Stimulated activated CD8-positive, alpha-beta memory T cell treated with anti-CD3 and anti-CD28 coated beads, Interleukin-15, amount 100 ng/mL, for 24 hours (primary cell): ENCODE measurements at regions not wholly inside any gene's neighbourhood (a gene's known extent, or its start where the extent isn't known, plus 50 kb on each side); places are given as distances from the start of the nearest gene placed in this dataset.
"Not testable (repeated sequence)": the region's sequence is repeated elsewhere in the genome, so short reads cannot be mapped to it uniquely, and the experiment has no call there.

ENCODE experiments used
- DNase-seq: peaks from one replicate; pipeline ENCODE4 v3.0.0-alpha.2; 2020; ENCODE audit warnings: low read depth

DNA sequence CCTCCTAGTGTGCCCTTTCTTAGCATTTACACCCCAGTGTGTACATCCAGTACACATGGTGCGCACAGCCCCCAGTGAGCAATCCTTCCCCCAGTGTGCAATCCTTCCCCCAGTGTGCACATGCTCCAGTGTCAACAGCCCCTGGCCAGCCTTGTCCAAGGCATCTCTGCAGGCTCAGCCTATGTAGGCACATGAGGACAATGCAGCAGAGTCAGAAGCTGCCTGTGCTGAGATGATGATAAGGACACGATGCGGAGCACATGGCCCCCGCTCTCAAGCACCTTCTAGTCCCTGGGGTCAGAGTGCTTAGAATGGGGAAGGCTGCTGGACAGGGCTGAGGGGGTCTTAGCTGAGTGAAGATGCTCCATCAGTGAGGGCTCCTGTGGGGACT, 69.8 kb downstream of the GADD45G start:
- DNase-seq = no peak

DNA sequence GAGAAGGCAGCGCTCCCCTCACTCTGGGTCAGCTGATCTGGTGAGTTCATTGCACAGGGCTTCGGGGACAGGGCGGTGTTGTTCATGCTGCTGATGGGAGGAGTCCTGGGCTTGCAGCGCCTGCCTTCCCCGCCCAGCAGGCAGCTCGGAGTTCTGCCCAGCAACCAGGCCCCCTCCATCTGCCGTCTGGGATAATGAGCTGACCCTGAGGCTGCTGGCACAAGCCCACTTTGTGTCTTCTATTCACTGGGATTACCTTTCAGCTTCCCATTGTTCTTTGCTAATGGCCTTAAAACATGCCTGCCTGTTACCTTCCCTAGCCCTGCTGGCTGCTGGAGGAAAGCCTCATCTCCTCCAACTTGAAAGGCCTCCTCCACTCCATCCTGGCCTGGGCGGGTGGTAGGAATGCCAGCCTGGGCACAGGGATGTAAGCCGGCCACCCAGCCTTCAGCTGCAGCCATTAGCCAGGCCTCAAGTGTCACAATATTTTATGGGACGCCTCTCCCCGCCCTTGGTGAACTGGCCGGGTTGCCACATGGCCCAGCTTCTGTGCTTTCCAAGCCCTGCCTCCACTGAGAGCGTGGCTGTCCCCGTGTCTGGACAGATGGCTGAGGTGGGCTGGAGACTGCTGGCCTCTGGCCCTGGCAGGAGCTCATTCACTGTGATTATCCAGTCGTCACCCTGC, 70.4 kb downstream of the GADD45G start:
- no peak for DNase-seq

DNA sequence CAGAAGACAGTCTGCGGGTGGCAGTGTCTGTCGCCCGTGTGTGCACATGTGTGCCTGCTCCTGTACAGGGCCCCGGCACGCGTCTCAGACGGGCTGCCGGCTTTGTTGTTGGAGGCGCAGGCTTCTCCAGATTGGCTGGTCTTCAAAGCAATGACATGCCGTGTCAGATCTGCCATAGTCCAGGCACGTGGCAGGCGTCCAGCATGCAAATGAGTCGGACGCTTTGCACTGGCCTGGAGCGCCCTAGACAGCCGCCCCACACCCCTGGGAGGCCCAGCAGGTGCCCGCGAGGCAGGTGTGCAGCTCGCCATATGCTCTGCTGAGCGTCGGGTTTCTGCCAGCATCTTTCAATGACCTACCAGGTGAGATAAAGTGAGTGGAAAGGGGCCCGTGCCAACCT, 71.5 kb downstream of the GADD45G start:
- no peak for DNase-seq

DNA sequence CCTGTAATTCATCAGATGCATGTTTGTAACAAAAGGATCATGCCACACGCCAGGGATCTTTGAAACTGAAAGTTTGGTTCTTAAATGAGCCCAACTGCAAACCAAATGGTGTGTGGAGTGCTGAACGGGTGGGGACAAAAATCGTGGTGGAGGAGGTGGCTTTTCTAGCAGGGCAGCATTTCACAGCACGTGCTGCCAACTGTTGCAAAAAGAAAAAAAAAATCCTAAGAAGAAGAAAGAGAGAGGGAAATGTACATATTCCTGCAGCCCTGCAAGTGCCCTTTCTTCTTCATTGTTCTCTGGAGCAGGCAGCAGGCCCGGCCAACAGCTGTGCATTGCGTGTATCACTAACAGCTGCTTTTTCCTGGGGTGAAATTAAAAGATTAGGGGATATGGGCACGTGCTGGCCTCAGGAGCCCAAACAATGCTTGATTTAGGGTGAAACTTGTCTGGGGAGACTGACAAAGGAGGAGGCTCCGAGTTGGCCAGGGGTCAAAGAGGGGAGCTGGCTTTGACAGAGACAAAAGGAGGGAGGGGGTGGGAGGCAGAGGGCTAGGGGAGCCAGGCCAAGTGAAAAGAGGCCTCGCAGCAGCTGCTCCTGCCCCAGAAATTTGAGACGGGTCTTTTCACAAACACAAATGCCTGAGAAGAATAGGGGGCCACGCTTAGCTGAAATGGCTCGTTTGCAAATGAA, 73.0 kb downstream of the GADD45G start:
- DNase-seq = no peak

DNA sequence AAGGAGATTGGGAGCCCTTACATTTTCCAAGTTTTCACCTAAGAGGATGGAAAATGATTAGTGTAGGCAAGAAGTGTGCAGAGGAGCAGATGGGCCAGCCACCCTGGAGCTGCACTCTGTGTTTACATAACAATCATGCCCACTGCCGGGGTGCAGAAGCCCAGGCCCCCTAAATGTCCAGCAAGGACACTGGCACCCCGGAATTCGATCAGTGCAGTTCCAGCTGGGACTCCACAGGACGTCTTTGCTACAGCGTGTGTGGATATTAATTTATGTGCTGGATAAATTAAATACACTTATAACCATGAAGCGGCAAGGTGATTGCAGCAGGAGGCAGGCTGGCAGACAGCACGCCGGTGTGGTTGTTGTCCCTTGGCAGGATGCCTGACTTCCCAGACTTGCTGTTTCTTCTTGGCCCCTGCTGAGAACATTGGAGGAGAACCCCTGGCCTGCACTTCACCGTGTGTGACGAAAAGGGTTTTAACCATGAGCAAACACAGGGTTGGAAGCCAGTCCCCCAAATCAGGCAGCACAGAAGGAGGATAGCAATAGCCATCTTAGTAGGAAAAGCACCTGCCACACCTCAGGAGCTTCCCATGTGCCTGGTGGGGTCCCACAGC, 73.7 kb downstream of the GADD45G start:
- DNase-seq = no peak

GRCh38 chr9:89679016-89679415, 74.2 kb downstream of the GADD45G start:
- DNase-seq = no peak

DNA sequence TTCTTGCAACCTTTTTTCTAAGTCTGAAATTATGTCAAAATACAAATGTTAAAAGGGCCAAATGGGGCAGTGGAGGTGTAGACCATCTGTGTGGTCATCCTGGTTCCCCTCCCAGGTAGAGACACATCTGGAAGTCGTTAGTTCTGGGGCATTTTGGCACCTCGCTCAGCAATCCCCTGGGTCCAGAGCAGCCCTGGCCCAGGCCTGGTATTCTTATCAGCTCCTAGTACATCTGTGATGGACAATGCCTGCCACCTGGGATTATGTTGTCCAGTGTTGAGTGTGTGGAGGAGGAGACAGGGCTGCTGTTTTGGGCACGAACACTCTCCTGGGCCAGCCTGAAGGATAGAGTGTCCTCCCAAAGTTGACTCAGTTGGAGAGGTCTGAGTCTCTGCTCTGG, 74.8 kb downstream of the GADD45G start:
- DNase-seq = no peak

GRCh38 chr9:89680547-89681467, 76.0 kb downstream of the GADD45G start:
- DNase-seq = no peak

- not testable (repeated sequence) for DNase-seq
These were observed 76.7 kb downstream of the GADD45G start for GRCh38 chr9:89681468-89681859.

- DNase-seq = no peak
These were observed 78.8 kb downstream of the GADD45G start for GRCh38 chr9:89683626-89684025.

DNA sequence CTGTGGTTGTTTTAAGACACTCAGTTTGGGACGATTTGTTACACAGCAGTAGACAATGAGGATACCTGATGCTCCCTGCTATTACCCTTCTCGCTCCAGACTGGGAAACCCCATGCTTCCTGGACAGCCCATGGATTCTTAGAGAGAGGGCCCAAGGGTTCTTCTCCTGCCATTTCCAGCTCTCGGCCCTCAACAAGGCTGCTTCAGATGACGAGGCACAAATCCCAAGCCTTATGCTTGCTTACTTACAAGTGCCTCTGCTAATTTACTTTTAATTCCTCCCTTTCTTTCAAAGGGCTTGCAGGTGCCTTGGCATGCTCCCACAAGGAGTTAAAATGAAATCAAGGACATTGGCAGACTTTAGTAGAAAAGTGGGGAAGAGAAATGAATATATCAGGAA, 79.4 kb downstream of the GADD45G start:
- DNase-seq = no peak

DNA sequence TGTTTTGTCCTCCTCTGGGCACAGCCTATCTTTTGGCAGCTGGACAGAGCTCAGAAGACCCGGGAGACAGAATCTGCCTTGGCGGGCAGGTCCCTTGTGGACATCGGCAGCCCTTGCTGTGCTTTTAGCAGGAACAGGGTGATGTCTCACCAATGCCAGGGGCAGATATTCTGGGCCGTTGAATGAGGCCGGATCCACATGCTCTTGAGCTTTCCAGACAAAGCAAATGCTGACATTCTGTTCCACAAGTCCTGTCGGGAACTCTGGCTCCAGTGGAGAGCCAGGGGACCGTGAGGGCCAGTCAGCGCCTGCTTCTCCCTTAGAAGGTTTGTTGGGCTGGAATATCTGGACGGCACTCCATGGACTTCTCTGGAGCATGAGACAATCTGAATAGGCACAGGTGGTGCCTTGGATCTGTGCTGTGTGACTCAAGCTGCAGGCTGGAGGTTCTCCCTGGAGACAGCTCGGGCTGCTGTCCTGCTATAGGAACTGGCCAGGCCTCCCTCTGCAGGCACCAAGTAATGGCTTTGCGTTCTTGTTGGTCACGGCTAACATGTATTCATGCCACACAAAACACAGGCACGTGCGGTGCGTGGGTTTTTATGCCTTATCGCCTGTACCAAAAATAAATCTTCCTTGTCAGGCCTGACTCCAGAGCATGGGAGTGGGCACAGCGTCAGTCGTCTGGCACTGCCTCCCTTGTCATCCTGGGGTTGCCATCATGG, 80.3 kb downstream of the GADD45G start:
- DNase-seq = no peak

DNA sequence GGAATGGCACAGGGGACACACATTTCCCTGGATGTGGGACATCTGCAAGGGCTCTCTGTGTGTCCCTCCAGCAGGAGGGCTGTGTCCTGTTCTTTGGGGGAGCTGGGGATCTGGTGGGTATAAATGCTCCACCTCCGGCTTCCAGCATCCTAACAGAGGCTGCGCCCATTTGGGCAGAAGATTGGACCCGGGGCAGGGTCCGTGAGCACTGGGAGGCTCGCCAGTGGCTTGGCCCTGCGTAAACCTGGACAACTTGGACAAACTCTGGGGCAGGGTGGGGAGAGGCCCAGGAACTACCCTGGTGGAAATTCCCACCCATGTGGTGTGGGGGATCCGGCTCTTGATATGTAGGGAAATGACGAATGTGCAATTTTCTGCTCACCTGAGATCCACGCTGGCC, 80.9 kb downstream of the GADD45G start:
- DNase-seq = no peak

DNA sequence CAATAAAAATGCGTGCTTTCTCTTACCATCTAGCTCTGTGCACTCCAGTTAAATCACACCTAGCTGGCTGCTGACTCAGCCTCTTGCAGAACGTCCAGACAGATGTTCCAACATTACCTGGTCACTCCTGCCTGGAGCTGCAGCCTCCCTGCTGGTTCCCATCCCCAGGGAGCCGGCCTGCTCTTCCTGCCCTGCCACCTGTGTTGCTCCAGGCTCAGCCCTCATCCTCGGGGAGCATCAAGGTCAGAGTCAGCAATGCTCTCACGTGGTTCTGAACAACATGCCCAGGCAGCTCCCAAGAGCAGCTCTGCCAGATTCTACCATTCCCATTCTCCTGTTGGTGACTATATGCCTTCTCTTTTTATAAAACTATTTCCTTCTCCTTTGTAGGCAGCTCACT, 81.3 kb downstream of the GADD45G start:
- no peak for DNase-seq

DNA sequence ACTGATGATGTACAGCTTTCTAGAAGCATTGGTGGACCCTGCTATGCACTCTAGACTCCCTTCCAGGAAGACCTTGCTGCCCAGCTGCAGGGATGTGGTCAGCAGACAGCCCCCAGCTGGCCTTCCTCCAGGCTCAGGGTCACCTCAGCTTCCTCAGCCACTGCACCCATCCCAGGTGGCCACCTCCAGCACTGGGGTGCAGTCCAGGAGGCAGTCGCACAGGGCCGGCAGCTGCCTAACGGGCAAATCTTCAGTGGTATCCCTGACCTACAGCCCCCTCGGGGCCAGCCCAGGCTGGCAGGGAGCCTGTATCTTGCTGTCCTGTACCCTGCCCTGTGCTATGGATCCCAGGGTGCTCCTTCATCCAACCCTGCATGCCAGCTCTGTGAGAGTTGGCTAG, 81.8 kb downstream of the GADD45G start:
- DNase-seq = no peak

DNA sequence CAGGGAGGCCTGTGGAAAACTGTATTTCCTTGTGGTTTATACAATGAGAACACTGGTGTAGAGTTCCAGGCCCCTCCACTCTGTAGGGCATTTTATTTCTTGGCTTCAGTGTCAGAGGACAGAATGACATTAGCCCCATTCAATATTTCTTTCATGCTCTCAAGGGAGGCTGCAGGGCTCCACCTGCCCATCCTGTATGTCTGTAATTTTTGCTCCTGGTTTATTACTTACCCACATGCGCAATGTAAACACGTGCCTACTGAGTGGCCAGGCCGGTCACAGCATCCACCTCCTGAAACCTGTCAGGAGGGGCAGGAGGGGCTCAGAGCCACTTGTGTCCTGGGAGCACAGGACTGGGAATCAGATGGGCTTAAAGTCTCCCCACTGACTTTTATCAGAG, 82.4 kb downstream of the GADD45G start:
- no peak for DNase-seq

GRCh38 chr9:89687848-89688247, 83.0 kb downstream of the GADD45G start:
- no peak for DNase-seq

DNA sequence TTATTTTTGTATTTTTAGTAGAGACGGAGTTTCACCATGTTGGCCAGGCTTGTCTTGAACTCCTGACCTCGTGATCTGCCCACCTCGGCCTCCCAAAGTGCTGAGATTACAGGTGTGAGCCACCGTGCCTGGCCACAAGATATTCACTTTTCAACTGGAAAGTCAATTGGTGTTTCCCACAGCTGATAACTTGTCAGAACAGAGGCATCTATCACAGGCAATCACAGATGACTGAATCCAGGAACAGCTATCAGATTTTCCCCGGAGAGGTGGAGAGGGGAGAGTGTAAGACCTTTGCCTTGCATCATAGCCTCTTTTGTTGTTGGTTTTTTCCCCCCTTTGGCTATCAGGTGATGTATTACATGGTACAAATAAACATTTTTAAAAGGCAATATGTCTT, 84.5 kb downstream of the GADD45G start:
- not testable (repeated sequence) for DNase-seq

DNA sequence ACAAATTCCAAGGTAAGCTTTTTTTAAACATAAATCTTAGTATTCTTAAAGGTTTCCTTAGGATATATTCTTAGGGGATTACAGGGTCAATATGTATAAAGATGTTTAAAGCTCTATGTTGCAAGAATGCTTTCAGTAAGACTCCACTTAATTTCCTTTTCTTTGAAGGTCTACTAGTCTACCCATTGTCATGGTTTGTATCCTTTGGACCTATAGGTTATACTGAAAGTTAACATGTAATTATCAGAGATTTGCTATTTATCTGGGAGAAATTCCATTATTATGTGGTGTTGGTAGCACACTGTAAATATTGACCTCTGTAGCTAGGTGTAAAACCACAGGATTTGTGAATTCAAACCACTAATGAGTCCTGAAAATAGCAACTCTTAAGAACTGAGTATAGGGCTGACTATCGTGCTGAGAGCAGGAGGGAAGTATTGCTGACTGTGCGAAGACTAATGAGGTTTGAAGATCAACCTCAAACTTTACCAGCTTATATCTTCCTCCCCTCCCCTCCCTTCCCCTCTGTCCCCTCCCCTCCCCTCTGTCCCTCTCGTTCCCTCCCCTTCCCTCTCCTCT, 85.6 kb downstream of the GADD45G start:
- DNase-seq = no peak

GRCh38 chr9:89695441-89695891, 90.7 kb downstream of the GADD45G start:
- DNase-seq = no peak

DNA sequence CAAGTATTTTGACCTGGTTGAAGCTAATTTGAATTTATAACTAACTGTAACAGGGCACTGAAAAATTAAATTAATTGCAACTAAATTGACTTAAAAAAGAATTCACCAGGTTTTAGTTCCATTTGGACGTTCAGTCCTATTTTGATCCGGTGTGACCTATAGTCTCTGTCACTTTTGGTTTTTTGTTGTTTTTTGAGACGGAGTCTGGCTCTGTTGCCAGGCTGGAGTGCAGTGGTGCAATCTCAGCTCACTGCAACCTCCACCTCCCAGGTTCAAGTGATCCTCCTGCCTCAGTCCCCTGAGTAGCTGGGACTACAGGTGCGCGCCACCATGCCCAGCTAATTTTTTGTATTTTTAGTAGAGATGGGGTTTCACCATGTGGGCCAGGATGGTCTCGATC, 91.2 kb downstream of the GADD45G start:
- DNase-seq = not testable (repeated sequence)
